NCI-H2029 (cell line): ENCODE measurements at regions not wholly inside any gene's neighbourhood (a gene's known extent, or its start where the extent isn't known, plus 50 kb on each side); places are given as distances from the start of the nearest gene placed in this dataset.

ENCODE experiments used
- DNase-seq: peaks from one replicate; lab custom pipeline; 2025; lab: John Stamatoyannopoulos, UW

DNA sequence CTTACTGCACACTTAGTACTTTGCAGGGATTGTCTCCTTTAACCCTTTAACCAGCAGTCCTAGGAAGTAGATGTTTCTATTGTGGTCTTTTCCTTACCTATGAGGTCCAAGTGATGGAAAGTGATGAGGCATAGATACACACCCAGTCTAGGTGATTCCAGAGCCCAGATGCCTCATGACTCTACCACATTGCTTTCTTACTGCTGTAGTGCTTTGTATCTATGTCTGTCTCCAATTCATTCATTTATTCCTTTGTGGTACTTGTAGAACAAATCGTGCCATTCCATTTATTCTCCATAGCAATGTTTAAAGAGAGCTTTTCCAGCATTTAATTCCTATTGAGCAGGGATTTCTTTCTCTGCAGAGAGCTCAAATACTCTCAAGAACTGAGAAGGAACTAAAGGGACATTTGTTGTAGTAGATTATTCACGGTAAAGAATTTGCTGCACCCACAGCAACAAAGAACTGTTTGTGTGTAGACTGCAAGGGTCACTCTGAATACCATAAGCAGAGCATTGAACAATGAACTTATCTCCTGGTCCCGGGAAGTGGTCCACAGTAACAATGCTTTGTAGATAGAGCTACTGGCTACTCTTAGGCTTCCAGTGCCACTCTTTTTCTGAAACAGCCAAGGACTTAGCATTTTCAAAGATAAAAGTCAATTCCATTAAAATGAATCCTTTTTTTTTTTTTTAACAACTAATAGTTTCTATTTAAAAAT lies 337.0 kb downstream of the PTEN start:
- DNase-seq: no peak

DNA sequence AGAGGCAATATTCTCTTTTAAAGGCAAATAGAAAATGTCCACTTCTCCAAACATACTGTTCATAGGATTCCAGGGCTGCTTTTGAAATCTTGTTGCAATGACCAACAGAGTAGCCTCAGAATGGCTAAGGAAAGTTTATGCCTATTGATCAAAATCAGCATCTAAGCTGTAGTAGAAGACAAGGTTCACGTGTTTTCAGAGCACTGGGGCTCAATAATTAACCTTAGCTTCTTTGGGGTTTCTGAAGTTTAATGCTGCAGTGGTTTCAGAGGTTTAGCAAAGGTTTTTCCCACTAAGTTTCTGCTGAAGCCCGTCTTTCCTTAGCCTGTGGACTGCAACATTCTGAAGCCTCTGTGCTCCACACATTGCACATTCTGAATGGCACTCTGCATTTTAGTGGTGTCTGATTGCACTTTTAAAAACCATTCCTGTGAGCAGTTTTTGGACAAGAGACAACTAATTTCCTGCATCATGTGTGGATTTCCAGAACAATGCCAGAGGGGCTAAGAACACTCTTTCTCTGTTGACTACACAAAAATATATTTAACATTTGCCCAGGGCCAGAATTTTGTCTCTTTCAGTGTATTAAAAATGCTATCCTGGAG lies 342.5 kb downstream of the PTEN start:
- no peak for DNase-seq

DNA sequence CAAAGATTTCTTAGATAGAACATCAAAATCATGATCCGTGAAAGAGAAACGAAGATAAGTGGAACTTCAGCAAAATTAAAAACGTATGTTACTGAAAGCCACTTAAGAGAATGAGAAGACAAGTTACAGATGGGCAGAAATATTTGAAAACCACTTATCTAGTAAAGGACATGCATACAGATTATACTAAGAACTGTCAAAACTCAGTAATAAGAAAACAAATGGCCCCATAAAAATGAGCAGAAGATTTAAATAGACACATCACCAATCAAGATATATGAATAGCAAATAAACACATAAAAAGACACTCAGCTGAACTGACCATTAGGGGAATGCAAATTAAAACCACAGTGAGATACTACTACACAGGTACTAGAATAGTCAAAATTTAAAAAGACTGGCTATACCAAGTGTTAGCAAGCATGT lies 343.7 kb downstream of the PTEN start:
- no peak for DNase-seq

DNA sequence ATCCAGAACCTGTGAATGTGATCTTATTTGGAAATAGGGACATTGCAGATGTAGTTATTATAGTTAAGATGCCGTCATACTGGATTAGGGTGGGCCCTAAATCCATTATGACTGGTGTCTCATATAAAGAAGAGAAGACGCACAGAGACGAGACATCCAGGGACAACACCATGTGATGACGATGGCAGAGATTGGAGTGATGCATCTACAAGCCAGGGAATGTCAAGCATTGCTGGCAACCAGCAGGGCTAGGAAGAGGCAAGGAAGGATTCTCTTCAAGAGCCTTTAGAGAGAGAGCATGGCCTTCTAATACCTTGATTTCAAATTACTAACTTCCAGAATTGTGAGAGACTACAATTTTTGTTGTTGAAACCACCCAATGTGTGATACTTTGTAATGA lies 345.8 kb downstream of the PTEN start:
- DNase-seq: no peak

DNA sequence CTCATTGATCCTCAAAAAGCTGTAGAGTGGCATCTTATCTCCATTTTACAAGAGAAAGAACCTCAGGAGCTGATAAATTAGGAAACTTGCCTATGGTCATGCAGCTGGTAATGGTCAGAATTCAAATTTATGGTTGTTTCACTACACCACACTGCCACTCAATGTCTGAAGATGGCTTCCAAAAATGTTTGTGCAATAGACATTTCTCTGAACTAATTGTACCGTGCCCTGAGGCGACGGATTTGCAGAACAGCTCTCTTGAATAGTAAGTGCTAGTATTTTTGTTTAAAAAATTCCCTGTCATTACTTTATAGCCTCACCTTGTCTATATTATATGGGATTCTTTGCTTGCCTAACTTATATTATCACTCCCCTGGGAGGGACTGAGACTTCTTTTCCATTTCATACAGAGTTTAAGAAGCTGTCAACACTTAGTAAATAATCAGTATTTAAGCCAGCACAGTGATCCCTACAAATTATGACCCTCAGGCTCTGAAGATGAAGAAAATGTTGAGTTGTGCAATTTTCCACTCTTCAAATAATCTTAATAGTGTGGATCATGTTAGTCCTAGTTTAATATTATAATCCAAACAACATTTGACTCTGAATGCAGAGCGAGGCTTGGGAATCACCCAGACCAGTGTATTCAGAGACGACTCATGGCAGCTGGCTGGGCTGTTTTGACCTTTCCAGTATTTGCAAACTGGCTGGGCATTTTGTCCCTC lies 346.6 kb downstream of the PTEN start:
- no peak for DNase-seq

DNA sequence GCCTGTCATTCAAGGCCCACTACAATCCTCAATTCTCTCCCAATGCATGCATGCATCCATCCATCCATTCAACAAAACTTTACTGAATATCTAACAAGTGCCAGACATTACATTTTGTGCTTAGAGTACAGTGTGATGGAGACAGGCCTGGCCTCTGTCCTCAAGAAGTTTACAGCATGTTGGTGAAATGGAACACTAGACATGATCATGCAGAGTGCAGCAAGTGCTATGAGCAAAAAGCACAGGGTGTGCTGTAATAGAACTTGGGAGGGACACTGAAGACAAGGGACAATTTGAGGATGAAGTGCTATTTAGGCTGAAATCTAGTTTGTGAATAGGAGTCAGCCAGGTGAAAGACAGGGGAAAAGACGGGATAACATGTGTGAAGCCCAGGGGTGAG lies 347.8 kb downstream of the PTEN start:
- DNase-seq: no peak

DNA sequence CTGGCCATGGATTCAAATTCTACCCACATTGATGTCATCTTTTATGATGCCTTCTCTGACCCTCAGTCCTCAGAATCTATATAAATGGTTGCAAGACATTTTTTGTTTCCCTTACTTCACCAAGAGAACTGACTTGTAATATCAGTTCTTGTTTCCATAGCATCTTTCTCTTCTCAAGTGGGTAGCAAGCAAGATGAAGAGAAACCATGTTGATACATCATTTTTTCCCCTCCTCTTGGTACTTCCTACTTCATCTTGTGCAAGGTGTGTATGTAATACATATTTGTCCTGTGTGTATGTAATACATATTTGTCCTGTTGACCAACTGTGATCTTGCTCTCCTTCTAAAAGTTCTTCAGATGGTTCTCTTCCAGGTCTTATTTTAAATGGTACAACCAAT lies 348.6 kb downstream of the PTEN start:
- no peak for DNase-seq

DNA sequence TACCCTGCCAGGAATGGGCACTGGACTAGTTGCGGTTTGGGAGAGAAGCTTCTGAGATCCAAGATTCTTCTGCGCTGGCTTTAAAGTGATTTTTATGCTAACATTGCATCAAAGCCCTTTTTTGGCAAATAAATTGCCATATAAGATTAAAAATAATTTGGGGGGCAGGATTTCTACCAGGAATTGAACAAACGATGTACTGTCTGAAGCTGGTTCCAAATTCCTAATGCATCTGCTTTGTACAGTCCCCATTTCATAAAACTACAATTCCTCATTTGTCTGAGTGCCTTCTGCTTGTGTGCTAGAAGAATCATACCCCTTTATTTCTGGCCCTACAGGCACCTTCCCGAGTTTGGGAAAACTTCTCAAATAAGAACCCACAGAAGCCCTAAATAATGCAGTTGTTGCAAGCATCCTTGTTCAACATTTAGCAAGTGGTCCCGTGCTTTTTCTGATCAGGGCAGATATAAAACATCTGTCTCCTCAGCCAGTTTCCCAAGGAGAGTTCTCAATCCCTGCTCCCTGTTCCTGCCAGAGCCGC lies 349.7 kb downstream of the PTEN start:
- no peak for DNase-seq

DNA sequence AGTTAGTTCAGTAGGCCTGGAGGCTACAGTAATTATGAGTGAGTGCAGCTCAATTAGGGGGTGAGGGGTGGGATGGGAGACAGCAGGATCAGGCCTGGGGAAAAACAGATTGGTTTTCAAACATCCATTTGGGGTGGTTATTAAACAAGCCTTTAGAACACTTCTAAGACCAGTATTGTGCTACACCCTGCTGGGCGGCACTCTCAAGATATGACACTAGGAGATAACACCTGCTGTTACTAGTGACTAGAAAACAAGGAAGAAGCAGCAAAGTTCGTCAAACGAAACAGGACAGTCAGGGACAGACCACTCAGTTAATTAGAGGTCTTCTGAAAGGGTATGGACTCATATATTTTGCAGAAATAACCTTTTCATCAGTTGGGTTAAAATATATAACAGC lies 353.6 kb downstream of the PTEN start:
- no peak for DNase-seq

DNA sequence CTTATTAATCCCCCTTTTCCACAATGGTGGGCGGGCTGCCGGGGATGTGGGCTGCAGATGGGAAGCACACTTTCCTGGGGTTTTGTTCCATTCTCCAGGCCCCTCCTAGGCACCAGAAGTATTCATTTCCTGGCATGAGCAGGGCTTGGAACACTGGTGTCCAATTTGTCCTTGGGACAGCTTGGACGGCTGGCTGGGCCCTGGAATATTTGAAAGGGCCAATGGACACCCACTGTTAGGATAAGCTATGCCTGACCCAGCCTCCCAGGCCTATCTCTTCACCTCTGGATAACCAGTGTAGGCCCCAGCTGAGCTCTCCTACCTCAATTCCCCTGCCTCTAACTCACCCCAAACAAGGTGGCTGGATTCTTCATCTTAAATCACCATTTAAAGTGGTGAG lies 354.9 kb downstream of the PTEN start:
- DNase-seq: no peak

DNA sequence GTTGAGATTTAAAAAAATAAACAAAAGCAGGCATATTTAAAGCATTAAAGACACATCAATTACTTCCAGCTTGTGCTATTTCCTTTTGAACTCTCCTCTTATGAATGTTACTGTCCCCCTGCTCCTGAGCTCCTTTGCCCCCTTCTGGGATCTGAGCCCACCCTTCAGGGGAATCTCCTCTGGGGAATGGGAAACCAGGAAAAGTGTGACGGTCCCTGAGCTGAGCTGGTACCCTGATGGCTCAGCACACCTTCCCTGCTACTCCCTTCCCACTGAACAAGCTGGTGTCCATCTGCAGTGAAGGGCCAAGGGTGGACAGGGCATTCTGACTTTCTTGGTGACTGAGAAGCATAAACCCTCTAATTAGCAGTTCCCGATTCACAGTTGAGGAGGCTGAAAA lies 356.3 kb downstream of the PTEN start:
- DNase-seq: no peak

DNA sequence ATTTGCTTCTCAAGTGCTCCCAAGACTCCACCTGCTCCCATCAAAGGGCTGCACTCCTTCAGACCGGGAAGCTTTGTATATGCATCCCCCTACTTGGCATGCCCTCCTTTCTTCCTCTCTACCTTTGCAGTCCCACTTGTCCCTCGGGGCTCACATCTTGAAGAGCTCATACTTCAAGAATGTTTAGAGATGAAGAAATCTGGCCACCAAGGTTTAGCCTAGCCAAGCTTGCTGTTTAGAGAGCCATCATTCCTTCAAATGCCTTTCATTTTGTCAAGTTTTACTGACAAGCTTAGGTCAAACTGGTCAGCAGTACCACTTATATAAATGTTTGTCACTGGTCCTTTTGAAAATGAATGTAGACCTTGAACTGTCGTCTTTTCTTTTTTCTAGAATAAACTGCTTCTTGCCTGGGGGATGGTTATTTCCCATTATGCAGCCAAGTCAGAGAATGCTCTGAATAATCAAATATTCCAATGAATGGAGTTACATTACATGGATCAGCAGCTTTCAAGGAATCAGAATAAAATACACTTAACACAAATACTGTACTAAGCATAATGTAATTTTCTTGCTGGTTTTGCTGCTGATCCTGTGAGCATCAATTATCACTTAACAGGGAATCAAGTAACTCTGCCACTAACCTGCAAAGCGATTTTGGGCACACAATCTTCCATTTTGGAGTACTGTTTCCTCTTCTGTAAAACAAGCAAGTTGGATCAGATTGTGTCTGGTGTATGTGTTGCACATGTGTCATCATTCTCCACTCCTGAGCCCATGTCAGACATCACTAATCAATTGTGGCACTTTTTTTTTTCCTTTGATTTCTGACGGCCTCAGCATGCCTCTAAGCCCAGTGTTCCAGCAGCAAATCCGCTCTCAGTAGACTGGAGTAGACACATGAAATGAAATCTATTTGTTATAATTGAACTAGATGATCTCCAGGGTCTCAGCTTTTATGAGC lies 357.9 kb downstream of the PTEN start:
- DNase-seq: no peak

DNA sequence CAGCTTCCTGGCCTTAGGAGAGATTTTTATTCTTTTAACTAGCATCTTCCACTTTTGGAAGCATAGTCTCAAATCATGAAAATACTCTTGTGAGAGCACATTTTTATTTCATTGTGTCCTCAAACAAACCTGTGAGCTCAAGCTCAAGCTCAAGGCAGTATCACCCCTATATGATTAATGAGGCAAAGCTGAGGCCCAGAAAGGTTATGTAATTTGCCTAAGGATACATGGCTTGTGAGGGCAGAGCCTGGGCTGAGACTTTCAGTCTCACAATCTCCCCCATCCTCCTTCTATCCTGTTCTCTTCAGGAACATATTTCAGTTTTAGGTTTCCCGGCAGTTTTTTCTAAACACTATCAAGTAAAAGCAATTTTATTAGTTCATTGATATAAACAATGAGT lies 359.5 kb downstream of the PTEN start:
- DNase-seq: no peak
